ENCODE measurements at regions not wholly inside any gene's neighbourhood (a gene's known extent, or its start where the extent isn't known, plus 50 kb on each side); places are given as distances from the start of the nearest gene placed in this dataset.

GRCh38 chr2:18156002-18156401 is 277.5 kb downstream of the KCNS3 start:
- Histone ChIP-seq H3K9me3 (replicated peaks; ENCODE audit: control insufficient read depth, insufficient read depth, low read length) (no peaks in the 10 kb centered on the region), H3K4me3 (no peak overlapping the region), H4K20me1 (ENCODE audit: control insufficient read depth, insufficient read depth) (no peaks in the 10 kb centered on the region), H3K4me2 (ENCODE audit: control insufficient read depth, insufficient read depth) (no peak overlapping the region), H3K27ac (ENCODE audit: control insufficient read depth, insufficient read depth) (no peak overlapping the region), H3K79me2 (ENCODE audit: control insufficient read depth, insufficient read depth, low read length) (no peaks in the 10 kb centered on the region), H3K36me3 (ENCODE audit: control insufficient read depth in 2 of 2, insufficient read depth in 2 of 2, low read length in 1 of 2) (no peaks in the 10 kb centered on the region), H3K9ac (ENCODE audit: control insufficient read depth, insufficient read depth, low read length) (no peak overlapping the region), H2AFZ (ENCODE audit: control insufficient read depth, low read depth, low read length) (no peak overlapping the region), H3K4me1 (ENCODE audit: control insufficient read depth, insufficient read depth, low read length) (no peaks in the 10 kb centered on the region), H3K27me3 (replicated peaks in 1 of 2; ENCODE audit: control insufficient read depth in 2 of 2, insufficient read depth in 2 of 2, low read length in 1 of 2) (peaks cover 0 to 4% of the 10 kb centered on the region in 2 experiments; a peak in 2 of 4 replicates)
- FAIRE-seq (no peak), DNase-seq (ENCODE audit: low read depth, low spot score) (no peak), ATAC-seq (no peak)
- ChIA-PET POLR2A (no interaction called here), RAD21 (ENCODE audit: unreplicated experiment) (no interaction called here), SMC1A (ENCODE audit: uncharacterized antibody, unreplicated experiment) (no interaction called here), CTCF (no interaction called here)
- WGBS (ENCODE audit: insufficient coverage, insufficient replicate concordance, low lambda C conversion rate, missing lambda C conversion rate): 8% methylated on average over 2 of the region's 2 CpGs
- intact Hi-C loops (cut with micrococcal nuclease; ENCODE audit: unreplicated experiment) (no loop called here), in situ Hi-C loops (cut with MboI) (loop anchor here (10.0 kb wide), 1 partner anchor 441 kb away; no protein-coding TSS in a partner anchor)
- BruUV-seq (replicated peaks): no TSS peak
- TF ChIP-seq USF1 (IDR thresholded peaks at IDR 0.05; ENCODE audit: borderline replicate concordance, extremely low read length, insufficient read depth, low read depth, low read length) (no peak), REST (IDR thresholded peaks at IDR 0.05; ENCODE audit: low read depth, low read length) (no peak), ELK1 (IDR thresholded peaks at IDR 0.05; ENCODE audit: low read depth, low read length) (no peak), EZH2 (IDR thresholded peaks at IDR 0.05; ENCODE audit: borderline replicate concordance, control insufficient read depth, low read depth, low read length) (no peak), MEF2B (IDR thresholded peaks at IDR 0.05; ENCODE audit: partially characterized antibody, poor library complexity, severe bottlenecking) (no peak), JUNB (IDR thresholded peaks at IDR 0.05) (no peak), MEF2A (IDR thresholded peaks at IDR 0.05; ENCODE audit: insufficient read depth, low read depth, low read length) (no peak), YY1 (IDR thresholded peaks at IDR 0.05; ENCODE audit: low read depth, low read length) (no peak), POU2F2 (IDR thresholded peaks at IDR 0.05; ENCODE audit: borderline replicate concordance, low read depth, low read length) (no peak), NRF1 (conservative IDR thresholded peaks at IDR 0.05; ENCODE audit: low read depth, low read length) (no peak), ZNF207 (IDR thresholded peaks at IDR 0.05; ENCODE audit: borderline replicate concordance) (no peak), NBN (IDR thresholded peaks at IDR 0.05) (no peak), CUX1 (IDR thresholded peaks at IDR 0.05; ENCODE audit: insufficient replicate concordance, low read depth, low read length) (no peak), RELA (IDR thresholded peaks at IDR 0.05; ENCODE audit: borderline replicate concordance, partially characterized antibody) (no peak)
